ENCODE measurements at regions not wholly inside any gene's neighbourhood (a gene's known extent, or its start where the extent isn't known, plus 50 kb on each side); places are given as distances from the start of the nearest gene placed in this dataset.

- no peaks in the 10 kb centered on the region for H3K79me2 ChIP-seq (ENCODE audit: control insufficient read depth, insufficient read depth, low read length)
- no peak overlapping the region for H2AFZ ChIP-seq (ENCODE audit: control insufficient read depth, low read depth, low read length)
- no peak overlapping the region for H3K4me3 ChIP-seq
- intact Hi-C loops (cut with micrococcal nuclease; ENCODE audit: unreplicated experiment), result no loop called here
- SMC1A ChIA-PET (ENCODE audit: uncharacterized antibody, unreplicated experiment), result no interaction called here
- no peak for FAIRE-seq
- H3K27me3 ChIP-seq (replicated peaks in 1 of 2; ENCODE audit: control insufficient read depth in 2 of 2, insufficient read depth in 2 of 2, low read length in 1 of 2), result no peaks in the 10 kb centered on the region; a peak in 1 of 4 replicates
- CTCF ChIA-PET, result no interaction called here
- H3K4me2 ChIP-seq (ENCODE audit: control insufficient read depth, insufficient read depth), result no peak overlapping the region
- no peaks in the 10 kb centered on the region for H3K4me1 ChIP-seq (ENCODE audit: control insufficient read depth, insufficient read depth, low read length)
- no peaks in the 10 kb centered on the region for H3K36me3 ChIP-seq (ENCODE audit: control insufficient read depth in 2 of 2, insufficient read depth in 2 of 2, low read length in 1 of 2)
- no peak for ATAC-seq
- RAD21 ChIA-PET (ENCODE audit: unreplicated experiment), result no interaction called here
- TF ChIP-seq BHLHE40 (IDR thresholded peaks at IDR 0.05; ENCODE audit: borderline replicate concordance in 1 of 2, low read depth in 2 of 2, low read length in 1 of 2) (no peak), NR2C1 (IDR thresholded peaks at IDR 0.05) (no peak), BMI1 (IDR thresholded peaks at IDR 0.05; ENCODE audit: borderline replicate concordance) (no peak), HDAC6 (IDR thresholded peaks at IDR 0.05; ENCODE audit: unreplicated experiment) (no peak), TAF1 (IDR thresholded peaks at IDR 0.05; ENCODE audit: borderline replicate concordance, low read depth, low read length) (no peak), GATAD2B (conservative IDR thresholded peaks at IDR 0.05; ENCODE audit: low read depth) (no peak), EP300 (IDR thresholded peaks at IDR 0.05; ENCODE audit: borderline replicate concordance in 1 of 2, control insufficient read depth in 1 of 2, low read depth in 2 of 2, low read length in 2 of 2) (no peak)
- no peak for DNase-seq (ENCODE audit: low read depth, low spot score)
- H3K9me3 ChIP-seq (replicated peaks; ENCODE audit: control insufficient read depth, insufficient read depth, low read length), result no peaks in the 10 kb centered on the region
- BruUV-seq (replicated peaks), result no TSS peak
- in situ Hi-C loops (cut with MboI), result no loop called here
- WGBS (ENCODE audit: insufficient coverage, insufficient replicate concordance, low lambda C conversion rate, missing lambda C conversion rate), result 13% methylated on average over 1 of the region's 1 CpG
- no peak overlapping the region for H3K9ac ChIP-seq (ENCODE audit: control insufficient read depth, insufficient read depth, low read length)
- H4K20me1 ChIP-seq (ENCODE audit: control insufficient read depth, insufficient read depth), result no peaks in the 10 kb centered on the region
- H3K27ac ChIP-seq (ENCODE audit: control insufficient read depth, insufficient read depth), result no peak overlapping the region
- POLR2A ChIA-PET, result no interaction called here
Observed at GRCh38 chr2:12831016-12831415, 114.3 kb downstream of the TRIB2 start.

GRCh38 chr2:12834239-12834638, 117.5 kb downstream of the TRIB2 start:
- DNase-seq (ENCODE audit: low read depth, low spot score), result no peak
- in situ Hi-C loops (cut with MboI) (no loop called here), intact Hi-C loops (cut with micrococcal nuclease; ENCODE audit: unreplicated experiment) (no loop called here)
- Histone ChIP-seq H3K9me3 (replicated peaks; ENCODE audit: control insufficient read depth, insufficient read depth, low read length) (no peaks in the 10 kb centered on the region), H3K4me1 (ENCODE audit: control insufficient read depth, insufficient read depth, low read length) (no peaks in the 10 kb centered on the region), H3K9ac (ENCODE audit: control insufficient read depth, insufficient read depth, low read length) (no peak overlapping the region), H3K79me2 (ENCODE audit: control insufficient read depth, insufficient read depth, low read length) (no peaks in the 10 kb centered on the region), H3K27ac (ENCODE audit: control insufficient read depth, insufficient read depth) (no peak overlapping the region), H3K4me2 (ENCODE audit: control insufficient read depth, insufficient read depth) (no peak overlapping the region), H2AFZ (ENCODE audit: control insufficient read depth, low read depth, low read length) (no peak overlapping the region), H3K4me3 (no peak overlapping the region), H4K20me1 (ENCODE audit: control insufficient read depth, insufficient read depth) (no peaks in the 10 kb centered on the region), H3K36me3 (ENCODE audit: control insufficient read depth in 2 of 2, insufficient read depth in 2 of 2, low read length in 1 of 2) (no peaks in the 10 kb centered on the region), H3K27me3 (replicated peaks in 1 of 2; ENCODE audit: control insufficient read depth in 2 of 2, insufficient read depth in 2 of 2, low read length in 1 of 2) (no peaks in the 10 kb centered on the region; a peak in 1 of 4 replicates)
- 14% methylated on average over 3 of the region's 3 CpGs for WGBS (ENCODE audit: insufficient coverage, insufficient replicate concordance, low lambda C conversion rate, missing lambda C conversion rate)
- ChIA-PET RAD21 (ENCODE audit: unreplicated experiment) (no interaction called here), SMC1A (ENCODE audit: uncharacterized antibody, unreplicated experiment) (interaction anchor here (0.9 to 1.3 kb wide), 3 partner anchors 8 to 13 kb away, joined by 3 read pairs; no protein-coding TSS in a partner anchor), POLR2A (no interaction called here), CTCF (interaction anchor here (0.8 kb wide), 1 partner anchor 10 kb away, joined by 3 read pairs; no protein-coding TSS in a partner anchor)
- no TSS peak for BruUV-seq (replicated peaks)
- no peak for ATAC-seq
- no peak for FAIRE-seq
- TF ChIP-seq WRNIP1 (IDR thresholded peaks at IDR 0.05; ENCODE audit: borderline replicate concordance, low read depth, low read length) (no peak), SIN3A (IDR thresholded peaks at IDR 0.05; ENCODE audit: low read depth, low read length) (no peak), ZNF24 (IDR thresholded peaks at IDR 0.05) (no peak), SMAD1 (IDR thresholded peaks at IDR 0.05; ENCODE audit: low read depth, partially characterized antibody) (no peak), HCFC1 (IDR thresholded peaks at IDR 0.05; ENCODE audit: low read length) (no peak), PRDM15 (CRISPR knock-in tag; IDR thresholded peaks at IDR 0.05) (no peak), CBX3 (IDR thresholded peaks at IDR 0.05; ENCODE audit: borderline replicate concordance, low read depth) (no peak), USF1 (IDR thresholded peaks at IDR 0.05; ENCODE audit: borderline replicate concordance, extremely low read length, insufficient read depth, low read depth, low read length) (no peak)
